Ishikawa (cell line): ENCODE measurements at regions not wholly inside any gene's neighbourhood (a gene's known extent, or its start where the extent isn't known, plus 50 kb on each side); places are given as distances from the start of the nearest gene placed in this dataset.

ENCODE experiments used
- CEBPB ChIP-seq: IDR thresholded peaks from 2 replicates; pipeline ENCODE4 v1.6.1; 2012
- CREB1 ChIP-seq: IDR thresholded peaks from 2 replicates; pipeline ENCODE4 v1.6.1; 2012; ENCODE audit warnings: low read depth
- EGR1 ChIP-seq: IDR thresholded peaks from 2 replicates; pipeline ENCODE4 v1.6.1; 2012
- EP300 ChIP-seq: IDR thresholded peaks from 2 replicates; pipeline ENCODE4 v1.6.1; 2012; ENCODE audit warnings: borderline replicate concordance
- FOXM1 ChIP-seq: IDR thresholded peaks from 2 replicates; pipeline ENCODE4 v1.6.1; 2012; ENCODE audit warnings: low read depth, borderline replicate concordance
- MAX ChIP-seq: IDR thresholded peaks from 2 replicates; pipeline ENCODE4 v1.6.1; 2012
- NFIC ChIP-seq: IDR thresholded peaks from 2 replicates; pipeline ENCODE4 v1.6.1; 2012
- RAD21 ChIP-seq: IDR thresholded peaks from 2 replicates; pipeline ENCODE4 v1.6.1; 2012; ENCODE audit warnings: low read depth
- REST ChIP-seq: IDR thresholded peaks from 2 replicates; pipeline ENCODE4 v1.6.1; 2012; ENCODE audit warnings: low read depth, mild to moderate bottlenecking
- TAF1 ChIP-seq: IDR thresholded peaks from 2 replicates; pipeline ENCODE4 v1.6.1; 2012; ENCODE audit warnings: low read depth, mild to moderate bottlenecking
- TCF12 ChIP-seq: IDR thresholded peaks from 2 replicates; pipeline ENCODE4 v1.6.1; 2012; ENCODE audit warnings: low read depth
- TEAD4 ChIP-seq: IDR thresholded peaks from 2 replicates; pipeline ENCODE4 v1.6.1; 2012
- USF1 ChIP-seq: IDR thresholded peaks from 2 replicates; pipeline ENCODE4 v1.6.1; 2012
- YY1 ChIP-seq: IDR thresholded peaks from 2 replicates; pipeline ENCODE4 v1.6.1; 2012; ENCODE audit warnings: low read depth
- ZBTB7A ChIP-seq: IDR thresholded peaks from 2 replicates; pipeline ENCODE4 v1.6.1; 2012; ENCODE audit warnings: low read depth

GRCh38 chr4:23163647-23164436 is 471.1 kb downstream of the GBA3 start:
- no peak for TF ChIP-seq FOXM1
- no peak for TF ChIP-seq CEBPB
- no peak for TF ChIP-seq TAF1
- no peak for TF ChIP-seq RAD21
- TF ChIP-seq TEAD4, result no peak
- TF ChIP-seq CREB1, result no peak
- TF ChIP-seq EP300, result no peak
- no peak for TF ChIP-seq ZBTB7A
- TF ChIP-seq USF1, result no peak
- TF ChIP-seq EGR1, result no peak
- TF ChIP-seq YY1, result no peak

GRCh38 chr4:23162275-23162674 is 469.5 kb downstream of the GBA3 start:
- no peak for TF ChIP-seq TEAD4
- no peak for TF ChIP-seq TCF12
- no peak for TF ChIP-seq CEBPB
- no peak for TF ChIP-seq YY1
- TF ChIP-seq EP300, result no peak
- TF ChIP-seq RAD21, result no peak
- TF ChIP-seq USF1, result no peak
- TF ChIP-seq ZBTB7A, result no peak
- TF ChIP-seq REST, result no peak
- no peak for TF ChIP-seq CREB1
- no peak for TF ChIP-seq TAF1
- no peak for TF ChIP-seq FOXM1
- no peak for TF ChIP-seq EGR1
- no peak for TF ChIP-seq MAX
- TF ChIP-seq NFIC, result no peak

GRCh38 chr4:23161787-23162186 is 469.1 kb downstream of the GBA3 start:
- no peak for TF ChIP-seq USF1
- TF ChIP-seq ZBTB7A, result no peak
- TF ChIP-seq CREB1, result no peak
- no peak for TF ChIP-seq CEBPB
- TF ChIP-seq EP300, result no peak
- TF ChIP-seq RAD21, result no peak
- TF ChIP-seq FOXM1, result no peak
- no peak for TF ChIP-seq YY1
- no peak for TF ChIP-seq EGR1
- no peak for TF ChIP-seq NFIC
- no peak for TF ChIP-seq TCF12
- TF ChIP-seq MAX, result no peak
- TF ChIP-seq TEAD4, result no peak
- TF ChIP-seq TAF1, result no peak
- TF ChIP-seq REST, result no peak

- TF ChIP-seq EGR1 (no peak), ZBTB7A (no peak), CREB1 (no peak), RAD21 (no peak), FOXM1 (no peak), YY1 (no peak)
Observed at GRCh38 chr4:23153076-23153475, 460.3 kb downstream of the GBA3 start.

- TF ChIP-seq YY1, result no peak
- TF ChIP-seq EP300, result no peak
- no peak for TF ChIP-seq REST
- no peak for TF ChIP-seq TEAD4
- no peak for TF ChIP-seq RAD21
- TF ChIP-seq TCF12, result no peak
Observed at GRCh38 chr4:23149815-23150214, 457.1 kb downstream of the GBA3 start.
